GM12878 (cell line): ENCODE measurements at regions not wholly inside any gene's neighbourhood (a gene's known extent, or its start where the extent isn't known, plus 50 kb on each side); places are given as distances from the start of the nearest gene placed in this dataset.

Experiments
- ATAC-seq: fragments of 200-7000 bp; cut with Tn5 transposase; 3 replicates; pipeline ENCODE4 v1.9.1; 2020; ENCODE audit warnings: mild to moderate bottlenecking, moderate library complexity
- BruUV-seq: library from RNA; stranded (reverse); fragments of 400-500 nt; replicated peaks from 2 replicates; lab custom pipeline; 2021; lab: Mats Ljungman, UMichigan
- CTCF ChIA-PET: fragments of 300-600 bp; sonication (Branson Sonifier 250); formaldehyde crosslinking; extraction: SDS; loops from one replicate; lab custom pipeline; 2021; ENCODE audit warnings: inconsistent platforms; lab: Yijun Ruan, JAX
- POLR2A ChIA-PET: fragments of 350-600 bp; formaldehyde crosslinking; extraction: SDS; loops from one replicate; lab custom pipeline; 2021; ENCODE audit warnings: inconsistent platforms; lab: Charles Lee
- RAD21 ChIA-PET: fragments of 300-600 bp; sonication (Branson Sonifier 250); formaldehyde crosslinking; loops from one replicate; lab custom pipeline; 2023; ENCODE audit warnings: antibody characterized with exemption; ENCODE audit not compliant: unreplicated experiment; lab: Charles Lee
- SMC1A ChIA-PET: fragments of 300-600 bp; sonication (Branson Sonifier 250); formaldehyde crosslinking; loops from one replicate; lab custom pipeline; 2023; ENCODE audit not compliant: unreplicated experiment, uncharacterized antibody; lab: Charles Lee
- DNase-seq: peaks from one replicate; pipeline ENCODE4 v3.0.0-alpha.2; 2011; ENCODE audit warnings: low read depth, low spot score
- FAIRE-seq: peaks from 3 replicates; lab custom pipeline; 2011; peaks lifted over from hg19 to GRCh38; lab: Jason Lieb, UNC
- H2AFZ ChIP-seq: 2 replicates; pipeline ENCODE4 v1.6.0; 2011; ENCODE audit warnings: low read depth, low read length, control low read depth; ENCODE audit not compliant: control insufficient read depth
- H3K27ac ChIP-seq: 2 replicates; pipeline ENCODE4 v1.5.1; 2011; ENCODE audit warnings: control low read depth; ENCODE audit not compliant: control insufficient read depth, insufficient read depth
- H3K27me3 ChIP-seq, 2 experiments: replicated peaks in 1 of 2; 2 replicates each; pipeline versions ENCODE4 v1.6.0 to v1.6.1; 2011; ENCODE audit warnings: low read length in 1 of 2; ENCODE audit not compliant: control insufficient read depth in 2 of 2, insufficient read depth in 2 of 2
- H3K36me3 ChIP-seq, 2 experiments: 2 replicates each; pipeline ENCODE4 v1.5.1; 2011; ENCODE audit warnings: low read length in 1 of 2; ENCODE audit not compliant: control insufficient read depth in 2 of 2, insufficient read depth in 2 of 2
- H3K4me1 ChIP-seq: 2 replicates; pipeline ENCODE4 v1.6.1; 2011; ENCODE audit warnings: mild to moderate bottlenecking, low read length, moderate library complexity, mixed read lengths; ENCODE audit not compliant: control insufficient read depth, insufficient read depth
- H3K4me2 ChIP-seq: 2 replicates; pipeline ENCODE4 v1.6.0; 2011; ENCODE audit warnings: control low read depth; ENCODE audit not compliant: control insufficient read depth, insufficient read depth
- H3K4me3 ChIP-seq: fragments of 200-600 bp; sonication (generic); 2 replicates; pipeline ENCODE4 v1.5.1; 2016
- H3K79me2 ChIP-seq: 2 replicates; pipeline ENCODE4 v1.6.0; 2011; ENCODE audit warnings: low read length; ENCODE audit not compliant: control insufficient read depth, insufficient read depth
- H3K9ac ChIP-seq: 2 replicates; pipeline ENCODE4 v1.8.0; 2011; ENCODE audit warnings: low read length, control low read depth, mixed read lengths; ENCODE audit not compliant: control insufficient read depth, insufficient read depth
- H3K9me3 ChIP-seq: replicated peaks from 3 replicates; pipeline ENCODE4 v1.5.1; 2011; ENCODE audit warnings: mild to moderate bottlenecking, low read length; ENCODE audit not compliant: control insufficient read depth, insufficient read depth
- H4K20me1 ChIP-seq: 2 replicates; pipeline ENCODE4 v1.6.0; 2011; ENCODE audit not compliant: control insufficient read depth, insufficient read depth
- ATF7 ChIP-seq: fragments of 450-650 bp; IDR thresholded peaks from 2 replicates; pipeline ENCODE4 v1.6.1; 2016; ENCODE audit warnings: low read depth, mild to moderate bottlenecking
- BMI1 ChIP-seq: fragments of 450-650 bp; IDR thresholded peaks from 2 replicates; pipeline ENCODE4 v1.6.1; 2016; ENCODE audit warnings: mild to moderate bottlenecking, moderate library complexity, borderline replicate concordance
- IKZF1 ChIP-seq: fragments of 450-650 bp; conservative IDR thresholded peaks from 2 replicates; pipeline ENCODE4 v1.6.1; 2017; ENCODE audit warnings: antibody characterized with exemption, mild to moderate bottlenecking
- IKZF2 ChIP-seq, 2 experiments: fragments of 450-650 bp; IDR thresholded peaks; 2 replicates each; pipeline ENCODE4 v1.6.1; 2017; ENCODE audit warnings: mild to moderate bottlenecking in 2 of 2, moderate library complexity in 2 of 2
- IRF5 ChIP-seq: fragments of 450-650 bp; IDR thresholded peaks from 2 replicates; pipeline ENCODE4 v1.6.1; 2017; ENCODE audit warnings: borderline replicate concordance
- LARP7 ChIP-seq: fragments of 450-650 bp; IDR thresholded peaks from 2 replicates; pipeline ENCODE4 v1.6.1; 2017; ENCODE audit warnings: mild to moderate bottlenecking
- POLR2AphosphoS5 ChIP-seq: IDR thresholded peaks from 2 replicates; pipeline ENCODE4 v1.6.1; 2011; ENCODE audit warnings: mild to moderate bottlenecking, low read length, inconsistent platforms
- RB1 ChIP-seq: fragments of 450-650 bp; formaldehyde crosslinking; IDR thresholded peaks from 2 replicates; pipeline ENCODE4 v1.6.1; 2017; ENCODE audit warnings: mild to moderate bottlenecking, borderline replicate concordance
- RELA ChIP-seq: fragments of 450-650 bp; IDR thresholded peaks from 2 replicates; pipeline ENCODE4 v1.8.0; 2014; ENCODE audit warnings: borderline replicate concordance; ENCODE audit not compliant: partially characterized antibody
- REST ChIP-seq: IDR thresholded peaks from 2 replicates; pipeline ENCODE4 v1.6.1; 2012; ENCODE audit warnings: mild to moderate bottlenecking, low read depth, low read length
- SPI1 ChIP-seq: IDR thresholded peaks from 2 replicates; pipeline ENCODE4 v1.6.1; 2011; ENCODE audit warnings: low read depth, mild to moderate bottlenecking, low read length, moderate library complexity, borderline replicate concordance; ENCODE audit not compliant: insufficient read depth
- SREBF2 ChIP-seq: IDR thresholded peaks from 2 replicates; pipeline ENCODE4 v1.6.1; 2012; ENCODE audit warnings: mild to moderate bottlenecking, low read length
- STAT1 ChIP-seq: fragments of 450-650 bp; conservative IDR thresholded peaks from 2 replicates; pipeline ENCODE4 v1.6.1; 2014; ENCODE audit warnings: antibody characterized with exemption, mild to moderate bottlenecking
- TAF1 ChIP-seq: IDR thresholded peaks from 2 replicates; pipeline ENCODE4 v1.6.1; 2011; ENCODE audit warnings: mild to moderate bottlenecking, low read depth, low read length, borderline replicate concordance
- ZBTB4 ChIP-seq: fragments of 450-650 bp; formaldehyde crosslinking; IDR thresholded peaks from 2 replicates; pipeline ENCODE4 v1.4.0; 2022; ENCODE audit warnings: mild to moderate bottlenecking, moderate library complexity
- ZZZ3 ChIP-seq: IDR thresholded peaks from 2 replicates; pipeline ENCODE4 v1.6.1; 2011; ENCODE audit warnings: low read depth; ENCODE audit not compliant: control insufficient read depth, insufficient read length
- WGBS: methylation state at CpG from one replicate; pipeline ENCODE4 v1.1.6; 2016; ENCODE audit warnings: low lambda C conversion rate; ENCODE audit not compliant: insufficient replicate concordance, insufficient coverage; ENCODE audit errors: missing lambda C conversion rate; 5-methylcytosine and 5-hydroxymethylcytosine counted together
- in situ Hi-C: fragments of 300-500 bp; cut with MboI; formaldehyde crosslinking; loops from 9 replicates; pipeline ENCODE4 v1.14.3; 2018; ENCODE audit warnings: mixed read lengths
- intact Hi-C: fragments of 100-400 bp; cut with micrococcal nuclease; formaldehyde crosslinking; loops from one replicate; pipeline ENCODE4 v1.14.2; 2022; ENCODE audit not compliant: unreplicated experiment

GRCh38 chr14:101201535-101202151 is 298.1 kb upstream of the RTL1 start (continued):
- TF ChIP-seq SPI1 (no peak), ZZZ3 (no peak), SREBF2 (no peak), POLR2AphosphoS5 (no peak), IKZF1 (no peak), TAF1 (no peak), IKZF2 (IDR thresholded peaks at IDR 0.05) (no peak), IRF5 (no peak)

- ATAC-seq, result no peak
- BruUV-seq, result no TSS peak
- WGBS, result 42% methylated on average over 25 of the region's 25 CpGs
- Histone ChIP-seq H2AFZ (no peak overlapping the region), H3K9ac (no peak overlapping the region), H3K27ac (no peak overlapping the region), H3K27me3 (no peaks in the 10 kb centered on the region), H3K79me2 (no peaks in the 10 kb centered on the region), H3K4me1 (no peaks in the 10 kb centered on the region), H4K20me1 (no peaks in the 10 kb centered on the region), H3K9me3 (no peaks in the 10 kb centered on the region; the same call in 2 of the 3 replicates), H3K36me3 (no peaks in the 10 kb centered on the region), H3K4me3 (no peak overlapping the region), H3K4me2 (no peak overlapping the region)
- FAIRE-seq, result no peak
- POLR2A ChIA-PET, result no interaction called here
- CTCF ChIA-PET, result no interaction called here
- DNase-seq, result no peak
- RAD21 ChIA-PET, result no interaction called here
- intact Hi-C loops (no loop called here), in situ Hi-C loops (no loop called here)
- SMC1A ChIA-PET, result no interaction called here
- TF ChIP-seq ATF7 (no peak), RB1 (no peak), STAT1 (no peak), IKZF2 (IDR thresholded peaks at IDR 0.05) (no peak), ZBTB4 (CRISPR knock-in tag) (no peak), LARP7 (no peak), REST (no peak), RELA (no peak), BMI1 (no peak)
Measured at GRCh38 chr14:101202627-101203404, 299.3 kb upstream of the RTL1 start.
